A549 (cell line): ENCODE measurements at regions not wholly inside any gene's neighbourhood (a gene's known extent, or its start where the extent isn't known, plus 50 kb on each side); places are given as distances from the start of the nearest gene placed in this dataset.

Experiments used
- BHLHE40 ChIP-seq: IDR thresholded peaks from 2 replicates; pipeline ENCODE4 v1.6.1; 2012; ENCODE audit warnings: low read depth, low read length, inconsistent platforms
- CHD2 ChIP-seq: fragments of 150-350 bp; IDR thresholded peaks from 2 replicates; pipeline ENCODE4 v1.6.1; 2014; ENCODE audit warnings: low read length; ENCODE audit not compliant: partially characterized antibody
- JUN ChIP-seq, 2 experiments: fragments of >200 bp; sonication (Bioruptor Twin); formaldehyde crosslinking; IDR thresholded peaks; 2 replicates in 1 of 2; 3 replicates in 1 of 2; pipeline ENCODE4 v1.6.1; 2016 to 2017
- KDM5A ChIP-seq: fragments of 200-600 bp; sonication (generic); IDR thresholded peaks from 2 replicates; pipeline ENCODE4 v1.6.1; 2016; ENCODE audit warnings: antibody characterized with exemption, mild to moderate bottlenecking
- PHF8 ChIP-seq: fragments of 200-600 bp; sonication (generic); IDR thresholded peaks from 2 replicates; pipeline ENCODE4 v1.6.1; 2016; ENCODE audit warnings: low read depth, mild to moderate bottlenecking, antibody characterized with exemption, moderate library complexity, borderline replicate concordance
- POLR2A ChIP-seq: IDR thresholded peaks from 2 replicates; pipeline ENCODE4 v1.6.1; 2012; ENCODE audit warnings: mild to moderate bottlenecking, low read length
- POLR2AphosphoS2 ChIP-seq: conservative IDR thresholded peaks from 2 replicates; pipeline ENCODE4 v1.6.1; 2012; ENCODE audit warnings: low read length, improper control_type of control experiment, inconsistent platforms
- RARB ChIP-seq: fragments of 250-450 bp; sonication (Bioruptor Pico); IDR thresholded peaks from 2 replicates; pipeline ENCODE4 v1.8.0; 2021; ENCODE audit warnings: mild to moderate bottlenecking, moderate library complexity
- USF2 ChIP-seq: fragments of 450-650 bp; IDR thresholded peaks from 2 replicates; pipeline ENCODE4 v1.6.1; 2014; ENCODE audit warnings: antibody characterized with exemption
- TF ChIP-seq, protein P1 (sequence below): fragments of >200 bp; sonication (Bioruptor Twin); formaldehyde crosslinking; IDR thresholded peaks from 3 replicates; pipeline ENCODE4 v1.5.1; 2016
- TF ChIP-seq, protein P2 (sequence below): IDR thresholded peaks from 2 replicates; pipeline ENCODE4 v1.6.1; 2012
- TF ChIP-seq, protein P3 (sequence below): IDR thresholded peaks from 2 replicates; pipeline ENCODE4 v1.6.1; 2012

- TF ChIP-seq RARB, result no peak
- TF ChIP-seq USF2, result no peak
- TF ChIP-seq, protein P1, sequence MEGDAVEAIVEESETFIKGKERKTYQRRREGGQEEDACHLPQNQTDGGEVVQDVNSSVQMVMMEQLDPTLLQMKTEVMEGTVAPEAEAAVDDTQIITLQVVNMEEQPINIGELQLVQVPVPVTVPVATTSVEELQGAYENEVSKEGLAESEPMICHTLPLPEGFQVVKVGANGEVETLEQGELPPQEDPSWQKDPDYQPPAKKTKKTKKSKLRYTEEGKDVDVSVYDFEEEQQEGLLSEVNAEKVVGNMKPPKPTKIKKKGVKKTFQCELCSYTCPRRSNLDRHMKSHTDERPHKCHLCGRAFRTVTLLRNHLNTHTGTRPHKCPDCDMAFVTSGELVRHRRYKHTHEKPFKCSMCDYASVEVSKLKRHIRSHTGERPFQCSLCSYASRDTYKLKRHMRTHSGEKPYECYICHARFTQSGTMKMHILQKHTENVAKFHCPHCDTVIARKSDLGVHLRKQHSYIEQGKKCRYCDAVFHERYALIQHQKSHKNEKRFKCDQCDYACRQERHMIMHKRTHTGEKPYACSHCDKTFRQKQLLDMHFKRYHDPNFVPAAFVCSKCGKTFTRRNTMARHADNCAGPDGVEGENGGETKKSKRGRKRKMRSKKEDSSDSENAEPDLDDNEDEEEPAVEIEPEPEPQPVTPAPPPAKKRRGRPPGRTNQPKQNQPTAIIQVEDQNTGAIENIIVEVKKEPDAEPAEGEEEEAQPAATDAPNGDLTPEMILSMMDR, result no peak
- TF ChIP-seq, protein P2, sequence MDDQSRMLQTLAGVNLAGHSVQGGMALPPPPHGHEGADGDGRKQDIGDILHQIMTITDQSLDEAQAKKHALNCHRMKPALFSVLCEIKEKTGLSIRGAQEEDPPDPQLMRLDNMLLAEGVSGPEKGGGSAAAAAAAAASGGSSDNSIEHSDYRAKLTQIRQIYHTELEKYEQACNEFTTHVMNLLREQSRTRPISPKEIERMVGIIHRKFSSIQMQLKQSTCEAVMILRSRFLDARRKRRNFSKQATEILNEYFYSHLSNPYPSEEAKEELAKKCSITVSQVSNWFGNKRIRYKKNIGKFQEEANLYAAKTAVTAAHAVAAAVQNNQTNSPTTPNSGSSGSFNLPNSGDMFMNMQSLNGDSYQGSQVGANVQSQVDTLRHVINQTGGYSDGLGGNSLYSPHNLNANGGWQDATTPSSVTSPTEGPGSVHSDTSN, result no peak
- TF ChIP-seq POLR2A, result no peak
- TF ChIP-seq PHF8, result no peak
- TF ChIP-seq, protein P3, sequence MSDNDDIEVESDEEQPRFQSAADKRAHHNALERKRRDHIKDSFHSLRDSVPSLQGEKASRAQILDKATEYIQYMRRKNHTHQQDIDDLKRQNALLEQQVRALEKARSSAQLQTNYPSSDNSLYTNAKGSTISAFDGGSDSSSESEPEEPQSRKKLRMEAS, result no peak
- no peak for TF ChIP-seq POLR2AphosphoS2
- TF ChIP-seq BHLHE40, result no peak
- TF ChIP-seq KDM5A, result no peak
- no peak for TF ChIP-seq CHD2
- no peak for TF ChIP-seq JUN (IDR thresholded peaks at IDR 0.05)
Measured at GRCh38 chr17:62884781-62885180, 76.7 kb upstream of the MARCHF10 start.
